KMS-11 (cell line): ENCODE measurements at regions not wholly inside any gene's neighbourhood (a gene's known extent, or its start where the extent isn't known, plus 50 kb on each side); places are given as distances from the start of the nearest gene placed in this dataset.
"Not testable (repeated sequence)": the region's sequence is repeated elsewhere in the genome, so short reads cannot be mapped to it uniquely, and the experiment has no call there.

Experiments used
- H2AFZ ChIP-seq: fragments of 200-600 bp; sonication (generic); 2 replicates; pipeline ENCODE4 v1.6.1; 2016; ENCODE audit warnings: antibody characterized with exemption, mixed run types, low read depth
- H3K27ac ChIP-seq: fragments of 200-600 bp; sonication (generic); 2 replicates; pipeline ENCODE4 v1.6.1; 2016; ENCODE audit warnings: mild to moderate bottlenecking, mixed run types
- H3K27me3 ChIP-seq: fragments of 200-600 bp; sonication (generic); 2 replicates; pipeline ENCODE4 v1.6.1; 2017; ENCODE audit warnings: mild to moderate bottlenecking, low read depth, mixed run types, moderate library complexity; ENCODE audit not compliant: insufficient read depth
- H3K36me3 ChIP-seq: fragments of 200-600 bp; sonication (generic); 2 replicates; pipeline ENCODE4 v1.6.1; 2017; ENCODE audit warnings: mild to moderate bottlenecking, mixed run types; ENCODE audit not compliant: insufficient read depth
- H3K4me1 ChIP-seq: fragments of 200-600 bp; sonication (generic); 2 replicates; pipeline ENCODE4 v1.6.1; 2016; ENCODE audit warnings: mild to moderate bottlenecking, low read depth, mixed run types; ENCODE audit not compliant: poor library complexity, severe bottlenecking
- H3K4me2 ChIP-seq: fragments of 200-600 bp; sonication (generic); 2 replicates; pipeline ENCODE4 v1.7.0; 2016; ENCODE audit warnings: mild to moderate bottlenecking, mixed run types
- H3K4me3 ChIP-seq: fragments of 200-600 bp; sonication (generic); IDR thresholded peaks from 2 replicates; pipeline ENCODE4 v1.6.1; 2017; ENCODE audit warnings: low read depth, low read length, mixed read lengths; ENCODE audit not compliant: insufficient read depth
- H3K79me2 ChIP-seq: fragments of 200-600 bp; sonication (generic); 2 replicates; pipeline ENCODE4 v1.6.1; 2016; ENCODE audit warnings: low read depth, mixed run types; ENCODE audit not compliant: insufficient read depth
- H3K9ac ChIP-seq: fragments of 200-600 bp; sonication (generic); 2 replicates; pipeline ENCODE4 v1.6.1; 2016; ENCODE audit warnings: mild to moderate bottlenecking, mixed run types
- H4K20me1 ChIP-seq: fragments of 200-600 bp; sonication (generic); 2 replicates; pipeline ENCODE4 v1.6.1; 2016; ENCODE audit warnings: mild to moderate bottlenecking, mixed run types; ENCODE audit not compliant: insufficient read depth
- CTCF ChIP-seq: fragments of 200-600 bp; sonication (generic); conservative IDR thresholded peaks from 2 replicates; pipeline ENCODE4 v1.6.1; 2017; ENCODE audit warnings: low read depth, mild to moderate bottlenecking, antibody characterized with exemption, low read length, moderate library complexity, mixed read lengths

- Histone ChIP-seq H3K36me3 (no peaks in the 10 kb centered on the region), H3K4me3 (no peak overlapping the region), H3K27me3 (no peaks in the 10 kb centered on the region), H4K20me1 (no peaks in the 10 kb centered on the region), H3K4me2 (no peak overlapping the region), H3K9ac (no peak overlapping the region), H3K4me1 (no peaks in the 10 kb centered on the region), H2AFZ (no peak overlapping the region), H3K27ac (no peak overlapping the region), H3K79me2 (no peaks in the 10 kb centered on the region)
- TF ChIP-seq CTCF = no peak
Measured at GRCh38 chr12:34107781-34108404, 85.6 kb downstream of the ALG10 start.

- Histone ChIP-seq H2AFZ (no peak overlapping the region), H3K27me3 (no peaks in the 10 kb centered on the region)
Measured at GRCh38 chr12:34108405-34108803, 86.1 kb downstream of the ALG10 start.

GRCh38 chr12:34108967-34109366, 86.7 kb downstream of the ALG10 start:
- TF ChIP-seq CTCF = no peak
- H4K20me1 ChIP-seq = no peaks in the 10 kb centered on the region

More at GRCh38 chr12:34108405-34108803, 86.1 kb downstream of the ALG10 start:
- H3K4me3 ChIP-seq = no peak overlapping the region
- no peak overlapping the region for H3K4me2 ChIP-seq
- H3K27ac ChIP-seq = no peak overlapping the region
- H3K79me2 ChIP-seq = no peaks in the 10 kb centered on the region
- no peak for TF ChIP-seq CTCF
- H3K9ac ChIP-seq = no peak overlapping the region
- H3K36me3 ChIP-seq = no peaks in the 10 kb centered on the region
- no peaks in the 10 kb centered on the region for H4K20me1 ChIP-seq
- H3K4me1 ChIP-seq = no peaks in the 10 kb centered on the region

GRCh38 chr12:34109390-34109789, 87.1 kb downstream of the ALG10 start:
- H3K27me3 ChIP-seq = no peaks in the 10 kb centered on the region
- H3K4me2 ChIP-seq = no peak overlapping the region
- H2AFZ ChIP-seq = no peak overlapping the region
- H3K27ac ChIP-seq = no peak overlapping the region
- H4K20me1 ChIP-seq = no peaks in the 10 kb centered on the region
- no peaks in the 10 kb centered on the region for H3K36me3 ChIP-seq
- H3K9ac ChIP-seq = no peak overlapping the region
- H3K4me3 ChIP-seq = no peak overlapping the region
- no peaks in the 10 kb centered on the region for H3K79me2 ChIP-seq
- H3K4me1 ChIP-seq = no peaks in the 10 kb centered on the region
- no peak for TF ChIP-seq CTCF

More at GRCh38 chr12:34108967-34109366, 86.7 kb downstream of the ALG10 start:
- no peaks in the 10 kb centered on the region for H3K79me2 ChIP-seq
- H2AFZ ChIP-seq = no peak overlapping the region
- no peak overlapping the region for H3K4me2 ChIP-seq
- no peaks in the 10 kb centered on the region for H3K36me3 ChIP-seq
- no peak overlapping the region for H3K4me3 ChIP-seq
- H3K4me1 ChIP-seq = no peaks in the 10 kb centered on the region
- no peaks in the 10 kb centered on the region for H3K27me3 ChIP-seq
- H3K9ac ChIP-seq = no peak overlapping the region
- H3K27ac ChIP-seq = no peak overlapping the region

- H3K27ac ChIP-seq, H3K4me1 ChIP-seq, H3K36me3 ChIP-seq: not testable (repeated sequence)
Measured at GRCh38 chr12:34109909-34110531, 87.7 kb downstream of the ALG10 start.

More at GRCh38 chr12:34109909-34110531, 87.7 kb downstream of the ALG10 start:
- not testable (repeated sequence) for H3K4me2 ChIP-seq, H3K4me3 ChIP-seq, H3K9ac ChIP-seq, H3K27me3 ChIP-seq, H2AFZ ChIP-seq, H3K79me2 ChIP-seq, H4K20me1 ChIP-seq
